ENCODE measurements at regions not wholly inside any gene's neighbourhood (a gene's known extent, or its start where the extent isn't known, plus 50 kb on each side); places are given as distances from the start of the nearest gene placed in this dataset.
"Not testable (repeated sequence)": the region's sequence is repeated elsewhere in the genome, so short reads cannot be mapped to it uniquely, and the experiment has no call there.

DNA sequence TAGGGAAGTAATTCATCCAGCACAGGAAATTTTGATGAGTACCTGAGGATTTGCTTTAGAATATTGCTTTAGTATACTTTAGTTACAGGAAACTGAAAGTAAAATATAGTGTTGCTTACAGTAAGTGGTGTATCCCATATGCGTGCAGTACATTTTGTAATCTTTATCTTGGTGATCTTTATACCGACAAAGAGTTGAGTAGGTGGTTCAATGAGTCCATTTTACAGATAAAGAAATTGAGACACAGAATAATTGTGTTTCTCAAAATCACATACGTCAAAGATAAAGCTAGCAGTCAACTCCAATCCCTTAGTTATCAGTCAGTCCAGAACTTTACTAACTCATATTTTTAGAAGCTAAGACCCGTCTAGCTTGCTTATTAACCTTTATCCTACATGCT, 65.8 kb upstream of the E2F3 start:
- H3K27me3 ChIP-seq (ENCODE audit: control insufficient read depth, insufficient read depth, low read length) = no peaks in the 10 kb centered on the region
- H3K4me3 ChIP-seq (ENCODE audit: low read depth, low read length) = no peak overlapping the region
- 100% methylated on average over 2 of the region's 4 CpGs for WGBS (ENCODE audit: insufficient coverage)
- no peak overlapping the region for H3K27ac ChIP-seq (ENCODE audit: low read depth, low read length)
- H3K36me3 ChIP-seq (ENCODE audit: control insufficient read depth, insufficient read depth, low read length) = no peaks in the 10 kb centered on the region
- DNase-seq (ENCODE audit: low read depth in 4 of 6, low spot score in 6 of 6) = no peak
- H3K9me3 ChIP-seq (ENCODE audit: control insufficient read depth, insufficient read depth, low read length) = no peaks in the 10 kb centered on the region
- peaks cover 6% of the 10 kb centered on the region for H3K4me1 ChIP-seq (ENCODE audit: control insufficient read depth, insufficient read depth, low read length)

DNA sequence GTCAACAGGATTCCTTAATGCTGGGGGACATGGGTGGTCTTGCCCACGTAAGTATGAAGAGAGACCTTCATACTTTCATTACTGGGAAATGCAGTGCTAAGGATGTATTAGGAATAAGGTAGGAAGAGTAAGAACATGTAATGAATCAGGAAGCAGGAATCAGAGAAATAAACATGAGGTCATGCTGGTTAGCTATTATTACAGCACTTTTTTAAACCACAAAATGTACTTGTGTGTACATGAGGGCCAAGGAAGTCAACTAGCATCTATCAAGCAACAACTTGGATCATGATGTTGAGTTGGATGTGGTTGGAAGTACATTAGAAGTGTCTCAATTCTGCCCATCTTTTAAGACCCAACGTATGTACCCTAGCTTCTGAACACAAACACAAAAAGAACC, 63.5 kb upstream of the E2F3 start:
- no peaks in the 10 kb centered on the region for H3K36me3 ChIP-seq (ENCODE audit: control insufficient read depth, insufficient read depth, low read length)
- H3K4me3 ChIP-seq (ENCODE audit: low read depth, low read length) = no peak overlapping the region
- no peaks in the 10 kb centered on the region for H3K9me3 ChIP-seq (ENCODE audit: control insufficient read depth, insufficient read depth, low read length)
- no CpG with 5 or more reads among the region's 2 CpGs for WGBS (ENCODE audit: insufficient coverage)
- no peaks in the 10 kb centered on the region for H3K27me3 ChIP-seq (ENCODE audit: control insufficient read depth, insufficient read depth, low read length)
- no peak overlapping the region for H3K27ac ChIP-seq (ENCODE audit: low read depth, low read length)
- no peak for DNase-seq (ENCODE audit: low read depth in 4 of 6, low spot score in 6 of 6)
- H3K4me1 ChIP-seq (ENCODE audit: control insufficient read depth, insufficient read depth, low read length) = peaks cover 6% of the 10 kb centered on the region

DNA sequence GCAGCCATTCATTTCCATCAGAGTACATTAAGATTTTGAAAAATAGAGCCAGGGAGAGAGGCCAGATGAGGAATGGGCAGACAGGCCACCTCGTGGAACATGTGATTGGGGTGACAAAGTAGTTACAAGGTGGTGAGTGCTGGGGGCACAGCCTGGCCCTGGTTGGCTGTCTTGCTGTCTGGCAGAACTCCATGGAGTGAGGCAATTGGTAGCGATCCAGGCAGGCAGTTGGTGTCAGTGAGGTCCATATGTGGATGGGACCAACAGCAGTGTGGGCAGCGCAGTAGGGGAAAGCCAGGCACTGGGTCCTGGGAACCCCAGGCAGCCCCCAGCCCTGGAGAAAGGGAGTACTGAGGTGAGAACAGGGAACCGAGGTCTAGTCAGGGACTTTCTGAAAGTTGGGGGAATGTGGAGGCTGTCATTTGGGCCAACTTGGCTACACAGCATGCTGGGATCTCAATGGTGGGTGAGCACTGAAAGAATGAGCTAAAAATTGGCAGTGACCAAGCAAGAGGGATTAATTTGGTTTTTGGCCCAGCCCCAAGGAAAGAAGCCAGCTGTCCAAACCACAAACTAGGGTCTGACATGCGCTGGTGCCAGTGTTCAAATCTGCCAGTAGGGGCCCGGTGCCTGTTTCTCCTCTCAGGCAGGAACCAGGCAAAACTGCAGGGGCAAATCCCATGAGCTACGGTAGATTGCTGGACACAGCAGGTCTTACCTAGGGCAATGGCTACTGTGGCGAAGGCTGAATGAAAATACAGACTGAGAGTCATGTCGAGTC, 61.4 kb upstream of the E2F3 start:
- H3K4me3 ChIP-seq (ENCODE audit: low read depth, low read length) = no peak overlapping the region
- 66% methylated on average over 9 of the region's 9 CpGs for WGBS (ENCODE audit: insufficient coverage)
- H3K27ac ChIP-seq (ENCODE audit: low read depth, low read length) = no peak overlapping the region
- H3K27me3 ChIP-seq (ENCODE audit: control insufficient read depth, insufficient read depth, low read length) = no peaks in the 10 kb centered on the region
- peaks cover 6% of the 10 kb centered on the region for H3K4me1 ChIP-seq (ENCODE audit: control insufficient read depth, insufficient read depth, low read length)
- no peaks in the 10 kb centered on the region for H3K9me3 ChIP-seq (ENCODE audit: control insufficient read depth, insufficient read depth, low read length)
- H3K36me3 ChIP-seq (ENCODE audit: control insufficient read depth, insufficient read depth, low read length) = no peaks in the 10 kb centered on the region
- peak in 3 of 6 donors; percentile 5 to 90 (median 81) for DNase-seq (ENCODE audit: low read depth in 4 of 6, low spot score in 6 of 6)

DNA sequence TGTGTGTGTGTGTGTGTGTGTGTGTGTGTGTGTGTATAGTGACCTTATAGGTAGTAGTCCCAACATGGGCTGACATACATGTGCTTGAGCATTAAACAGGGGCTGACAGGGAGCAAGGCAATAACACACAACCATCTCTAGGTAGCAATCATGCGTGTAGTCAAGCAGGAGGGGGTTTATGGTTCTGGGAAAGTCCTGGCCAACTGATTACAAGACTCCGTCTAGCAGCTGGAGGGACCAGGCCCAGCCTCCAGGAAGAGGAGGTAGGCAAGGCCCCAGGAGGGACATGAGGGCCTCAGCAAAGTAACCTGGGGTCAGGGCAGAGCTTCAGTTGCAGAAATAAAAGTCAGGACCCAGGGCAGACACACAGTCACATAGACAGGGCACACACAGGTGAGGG, 60.6 kb upstream of the E2F3 start:
- WGBS (ENCODE audit: insufficient coverage) = 72% methylated on average over 2 of the region's 2 CpGs
- H3K4me1 ChIP-seq (ENCODE audit: control insufficient read depth, insufficient read depth, low read length) = peaks cover 6% of the 10 kb centered on the region
- no peak overlapping the region for H3K27ac ChIP-seq (ENCODE audit: low read depth, low read length)
- no peaks in the 10 kb centered on the region for H3K27me3 ChIP-seq (ENCODE audit: control insufficient read depth, insufficient read depth, low read length)
- no peak for DNase-seq (ENCODE audit: low read depth in 4 of 6, low spot score in 6 of 6)
- H3K36me3 ChIP-seq (ENCODE audit: control insufficient read depth, insufficient read depth, low read length) = no peaks in the 10 kb centered on the region
- no peak overlapping the region for H3K4me3 ChIP-seq (ENCODE audit: low read depth, low read length)
- H3K9me3 ChIP-seq (ENCODE audit: control insufficient read depth, insufficient read depth, low read length) = no peaks in the 10 kb centered on the region

DNA sequence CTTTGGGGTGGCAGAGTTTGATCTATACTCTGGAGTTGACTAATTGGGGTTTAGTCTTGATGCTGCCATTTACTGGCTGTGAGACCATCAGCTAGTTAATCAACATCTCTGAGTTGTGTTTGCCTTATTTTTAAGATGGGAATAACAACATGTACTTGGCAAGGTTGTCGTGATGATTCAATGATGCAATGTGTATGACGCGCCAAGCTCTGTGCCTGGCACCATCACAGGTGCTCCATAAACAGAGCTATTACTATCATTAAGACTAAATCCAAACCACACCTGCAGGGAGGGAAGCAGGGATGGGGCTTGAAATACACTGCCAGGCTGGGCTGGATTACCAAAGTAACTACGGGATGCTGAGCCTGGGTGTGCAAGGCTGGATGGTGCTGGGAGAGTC, 60.1 kb upstream of the E2F3 start:
- DNase-seq (ENCODE audit: low read depth in 4 of 6, low spot score in 6 of 6) = peak in 1 of 6 donors; percentile 15
- H3K4me1 ChIP-seq (ENCODE audit: control insufficient read depth, insufficient read depth, low read length) = peaks cover 6% of the 10 kb centered on the region
- H3K4me3 ChIP-seq (ENCODE audit: low read depth, low read length) = no peak overlapping the region
- no peaks in the 10 kb centered on the region for H3K27me3 ChIP-seq (ENCODE audit: control insufficient read depth, insufficient read depth, low read length)
- H3K27ac ChIP-seq (ENCODE audit: low read depth, low read length) = no peak overlapping the region
- H3K36me3 ChIP-seq (ENCODE audit: control insufficient read depth, insufficient read depth, low read length) = no peaks in the 10 kb centered on the region
- WGBS (ENCODE audit: insufficient coverage) = 77% methylated on average over 1 of the region's 4 CpGs
- H3K9me3 ChIP-seq (ENCODE audit: control insufficient read depth, insufficient read depth, low read length) = no peaks in the 10 kb centered on the region

DNA sequence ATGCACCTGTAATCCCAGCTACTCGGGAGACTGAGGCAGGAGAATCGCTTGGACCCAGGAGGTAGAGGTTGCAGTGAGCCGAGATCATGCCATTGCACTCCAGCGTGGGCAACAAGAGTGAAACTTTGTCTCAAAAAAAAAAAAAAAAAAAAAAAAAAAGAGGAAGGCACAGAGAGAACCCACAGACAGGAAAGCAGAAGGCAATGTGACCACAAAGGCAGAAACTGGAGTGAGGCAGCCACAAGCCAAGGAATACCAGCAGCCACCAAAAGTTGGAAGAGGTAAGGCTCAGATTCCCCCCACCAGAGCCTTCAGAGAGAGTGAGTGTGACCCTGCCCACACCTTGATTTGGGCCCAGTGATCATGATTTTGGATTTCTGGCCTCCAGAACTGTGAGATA, 54.7 kb upstream of the E2F3 start:
- 94% methylated on average over 4 of the region's 4 CpGs for WGBS (ENCODE audit: insufficient coverage)
- not testable (repeated sequence) for H3K4me3 ChIP-seq (ENCODE audit: low read depth, low read length); H3K27me3 ChIP-seq (ENCODE audit: control insufficient read depth, insufficient read depth, low read length); H3K4me1 ChIP-seq (ENCODE audit: control insufficient read depth, insufficient read depth, low read length); DNase-seq (ENCODE audit: low read depth in 4 of 6, low spot score in 6 of 6); H3K36me3 ChIP-seq (ENCODE audit: control insufficient read depth, insufficient read depth, low read length); H3K9me3 ChIP-seq (ENCODE audit: control insufficient read depth, insufficient read depth, low read length); H3K27ac ChIP-seq (ENCODE audit: low read depth, low read length)

DNA sequence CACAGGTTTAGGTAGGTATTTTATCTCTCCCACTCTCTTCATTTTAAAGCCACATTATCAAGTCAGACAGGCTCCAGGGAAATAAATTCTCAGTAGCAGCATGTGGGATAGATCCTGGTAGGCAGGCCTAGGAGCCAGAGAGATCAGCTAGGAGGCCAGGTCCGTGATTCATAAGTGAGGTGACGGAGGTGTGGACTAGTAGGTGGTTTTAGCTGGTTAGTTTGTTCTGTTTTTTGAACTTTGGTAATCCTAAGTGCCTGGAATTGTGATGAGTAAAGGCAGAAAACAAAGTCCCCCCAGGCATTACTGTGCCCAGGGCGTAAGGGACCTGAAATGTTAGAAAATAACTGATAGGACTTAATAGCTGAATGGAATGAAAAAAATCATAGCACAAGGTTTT, 53.6 kb upstream of the E2F3 start:
- no peak for DNase-seq (ENCODE audit: low read depth in 4 of 6, low spot score in 6 of 6)
- Histone ChIP-seq H3K27ac (ENCODE audit: low read depth, low read length) (no peak overlapping the region), H3K36me3 (ENCODE audit: control insufficient read depth, insufficient read depth, low read length) (no peaks in the 10 kb centered on the region), H3K4me1 (ENCODE audit: control insufficient read depth, insufficient read depth, low read length) (no peaks in the 10 kb centered on the region), H3K9me3 (ENCODE audit: control insufficient read depth, insufficient read depth, low read length) (no peaks in the 10 kb centered on the region), H3K27me3 (ENCODE audit: control insufficient read depth, insufficient read depth, low read length) (no peaks in the 10 kb centered on the region), H3K4me3 (ENCODE audit: low read depth, low read length) (no peak overlapping the region)
- 95% methylated on average over 2 of the region's 3 CpGs for WGBS (ENCODE audit: insufficient coverage)

DNA sequence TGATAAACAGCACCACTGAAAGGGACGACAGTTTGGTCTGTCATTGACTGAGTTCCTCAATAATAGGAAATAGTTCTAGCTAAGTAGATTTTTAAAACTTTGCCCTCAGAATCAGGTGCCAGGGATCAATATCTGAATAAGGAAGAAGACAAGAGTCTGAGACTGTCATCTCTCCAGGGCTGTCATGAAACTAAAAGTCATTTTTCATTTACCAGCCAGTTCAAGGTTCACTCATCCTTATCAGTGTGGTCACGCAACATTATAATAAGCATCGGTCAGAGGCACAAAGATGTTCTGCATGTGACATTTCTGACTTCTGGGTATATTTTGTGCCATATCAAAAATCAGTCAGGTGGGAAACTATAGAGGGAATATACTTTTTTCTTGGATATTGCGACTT, 52.5 kb upstream of the E2F3 start:
- H3K9me3 ChIP-seq (ENCODE audit: control insufficient read depth, insufficient read depth, low read length) = no peaks in the 10 kb centered on the region
- H3K27ac ChIP-seq (ENCODE audit: low read depth, low read length) = no peak overlapping the region
- H3K4me3 ChIP-seq (ENCODE audit: low read depth, low read length) = no peak overlapping the region
- no peaks in the 10 kb centered on the region for H3K36me3 ChIP-seq (ENCODE audit: control insufficient read depth, insufficient read depth, low read length)
- 89% methylated on average over 3 of the region's 4 CpGs for WGBS (ENCODE audit: insufficient coverage)
- DNase-seq (ENCODE audit: low read depth in 4 of 6, low spot score in 6 of 6) = no peak
- no peaks in the 10 kb centered on the region for H3K27me3 ChIP-seq (ENCODE audit: control insufficient read depth, insufficient read depth, low read length)
- no peaks in the 10 kb centered on the region for H3K4me1 ChIP-seq (ENCODE audit: control insufficient read depth, insufficient read depth, low read length)

DNA sequence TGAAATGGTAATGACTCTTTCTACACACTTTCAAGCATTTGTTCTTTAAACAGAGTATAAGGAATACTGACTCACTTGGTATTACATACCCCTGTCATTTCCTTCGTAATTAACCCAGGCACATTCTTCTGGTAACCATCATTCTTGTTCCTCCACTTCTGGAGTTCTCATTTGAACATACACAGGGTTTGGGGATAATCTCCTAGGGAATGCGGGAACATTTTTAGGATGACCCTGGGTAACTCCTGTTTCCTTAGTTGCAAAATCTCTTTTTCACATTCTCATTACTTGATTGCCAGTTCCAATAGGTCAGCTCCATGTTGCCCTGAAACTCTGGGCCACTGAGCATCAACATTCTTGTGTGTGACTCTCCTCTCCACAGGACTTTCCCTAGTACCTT, 51.5 kb upstream of the E2F3 start:
- Histone ChIP-seq H3K9me3 (ENCODE audit: control insufficient read depth, insufficient read depth, low read length) (no peaks in the 10 kb centered on the region), H3K4me3 (ENCODE audit: low read depth, low read length) (no peak overlapping the region), H3K27me3 (ENCODE audit: control insufficient read depth, insufficient read depth, low read length) (no peaks in the 10 kb centered on the region), H3K36me3 (ENCODE audit: control insufficient read depth, insufficient read depth, low read length) (no peaks in the 10 kb centered on the region), H3K27ac (ENCODE audit: low read depth, low read length) (no peak overlapping the region), H3K4me1 (ENCODE audit: control insufficient read depth, insufficient read depth, low read length) (no peaks in the 10 kb centered on the region)
- DNase-seq (ENCODE audit: low read depth in 4 of 6, low spot score in 6 of 6) = no peak
- WGBS (ENCODE audit: insufficient coverage) = 100% methylated on average over 1 of the region's 2 CpGs

DNA sequence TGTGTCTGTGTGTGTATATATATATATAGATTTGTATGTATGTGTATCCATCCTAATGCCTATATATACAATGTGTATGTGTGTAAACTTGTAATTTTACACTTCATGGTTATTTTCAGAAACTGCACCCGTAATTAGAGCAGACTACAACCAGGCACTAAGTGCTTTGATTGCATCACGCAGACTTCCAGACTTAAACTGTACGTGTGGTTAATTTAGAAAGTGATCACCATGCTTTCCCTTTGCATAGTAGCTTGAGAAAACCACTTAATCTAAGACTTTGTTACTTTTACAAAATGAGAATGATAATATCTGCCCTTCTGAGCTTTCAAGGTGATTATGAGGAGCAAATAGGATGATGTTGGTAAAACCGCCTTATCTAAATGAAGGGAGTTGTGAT, 50.1 kb upstream of the E2F3 start:
- DNase-seq (ENCODE audit: low read depth in 4 of 6, low spot score in 6 of 6) = no peak
- H3K4me1 ChIP-seq (ENCODE audit: control insufficient read depth, insufficient read depth, low read length) = no peaks in the 10 kb centered on the region
- no peaks in the 10 kb centered on the region for H3K9me3 ChIP-seq (ENCODE audit: control insufficient read depth, insufficient read depth, low read length)
- H3K27ac ChIP-seq (ENCODE audit: low read depth, low read length) = no peak overlapping the region
- no peak overlapping the region for H3K4me3 ChIP-seq (ENCODE audit: low read depth, low read length)
- no peaks in the 10 kb centered on the region for H3K36me3 ChIP-seq (ENCODE audit: control insufficient read depth, insufficient read depth, low read length)
- WGBS (ENCODE audit: insufficient coverage) = 95% methylated on average over 3 of the region's 4 CpGs
- H3K27me3 ChIP-seq (ENCODE audit: control insufficient read depth, insufficient read depth, low read length) = no peaks in the 10 kb centered on the region
